A673 (cell line): ENCODE measurements at regions not wholly inside any gene's neighbourhood (a gene's known extent, or its start where the extent isn't known, plus 50 kb on each side); places are given as distances from the start of the nearest gene placed in this dataset.

Source experiments
- BruUV-seq: library from RNA; stranded (reverse); fragments of 400-500 nt; replicated peaks from 2 replicates; lab custom pipeline; 2021; lab: Mats Ljungman, UMichigan
- CTCF ChIA-PET: fragments of 300-600 bp; sonication (Branson Sonifier 250); formaldehyde crosslinking; loops from one replicate; lab custom pipeline; 2022; ENCODE audit warnings: antibody characterized with exemption; lab: Charles Lee
- POLR2A ChIA-PET: fragments of 300-600 bp; sonication (Branson Sonifier 250); formaldehyde crosslinking; loops from one replicate; lab custom pipeline; 2022; ENCODE audit warnings: antibody characterized with exemption; ENCODE audit not compliant: low non-redundant PET; lab: Charles Lee
- DNase-seq: peaks from one replicate; pipeline ENCODE4 v3.0.0-alpha.2; 2015; ENCODE audit warnings: low spot score
- H3K27ac ChIP-seq: fragments of 200-600 bp; sonication (generic); 2 replicates; pipeline ENCODE4 v1.5.1; 2016; ENCODE audit warnings: mixed run types, low read depth, mild to moderate bottlenecking, mixed read lengths, antibody characterized with exemption, low read length; ENCODE audit not compliant: poor library complexity, severe bottlenecking
- H3K27me3 ChIP-seq: fragments of 200-600 bp; sonication (generic); replicated peaks from 2 replicates; pipeline ENCODE4 v1.6.1; 2017; ENCODE audit warnings: mixed run types, low read depth, mild to moderate bottlenecking, mixed read lengths, antibody characterized with exemption, low read length; ENCODE audit not compliant: insufficient read depth, poor library complexity
- H3K36me3 ChIP-seq: fragments of 200-600 bp; sonication (generic); 2 replicates; pipeline ENCODE4 v1.6.1; 2016; ENCODE audit warnings: mixed run types, mild to moderate bottlenecking, mixed read lengths, antibody characterized with exemption, low read length; ENCODE audit not compliant: insufficient read depth, poor library complexity, severe bottlenecking
- H3K4me1 ChIP-seq: fragments of 200-600 bp; sonication (generic); 2 replicates; pipeline ENCODE4 v1.6.1; 2017; ENCODE audit warnings: mixed run types, mild to moderate bottlenecking, mixed read lengths, antibody characterized with exemption, low read length; ENCODE audit not compliant: insufficient read depth, poor library complexity, severe bottlenecking
- H3K4me3 ChIP-seq: fragments of 200-600 bp; sonication (generic); 2 replicates; pipeline ENCODE4 v1.5.1; 2016; ENCODE audit warnings: low read depth, mixed run types, mild to moderate bottlenecking, mixed read lengths, low read length; ENCODE audit not compliant: poor library complexity, severe bottlenecking
- H3K9me3 ChIP-seq: fragments of 200-600 bp; sonication (generic); 2 replicates; pipeline ENCODE4 v1.6.1; 2016; ENCODE audit warnings: mixed run types, low read depth, mild to moderate bottlenecking, mixed read lengths, antibody characterized with exemption, low read length; ENCODE audit not compliant: poor library complexity, severe bottlenecking
- EZH2 ChIP-seq: fragments of 200-600 bp; sonication (generic); IDR thresholded peaks from 2 replicates; pipeline ENCODE4 v1.6.1; 2017; ENCODE audit warnings: borderline replicate concordance, low read depth, mild to moderate bottlenecking, mixed read lengths, antibody characterized with exemption, low read length; ENCODE audit not compliant: poor library complexity, severe bottlenecking
- intact Hi-C: fragments of 100-400 bp; cut with micrococcal nuclease; formaldehyde crosslinking; loops from one replicate; pipeline ENCODE4 v1.10.0; 2022; ENCODE audit not compliant: unreplicated experiment
- TF ChIP-seq, protein P1 (sequence below): fragments of 300-800, 200-600 bp; sonication (generic); conservative IDR thresholded peaks from 2 replicates; pipeline ENCODE4 v1.5.1; 2017; ENCODE audit warnings: low read depth, mild to moderate bottlenecking, antibody characterized with exemption, low read length, moderate library complexity, mixed read lengths

DNA sequence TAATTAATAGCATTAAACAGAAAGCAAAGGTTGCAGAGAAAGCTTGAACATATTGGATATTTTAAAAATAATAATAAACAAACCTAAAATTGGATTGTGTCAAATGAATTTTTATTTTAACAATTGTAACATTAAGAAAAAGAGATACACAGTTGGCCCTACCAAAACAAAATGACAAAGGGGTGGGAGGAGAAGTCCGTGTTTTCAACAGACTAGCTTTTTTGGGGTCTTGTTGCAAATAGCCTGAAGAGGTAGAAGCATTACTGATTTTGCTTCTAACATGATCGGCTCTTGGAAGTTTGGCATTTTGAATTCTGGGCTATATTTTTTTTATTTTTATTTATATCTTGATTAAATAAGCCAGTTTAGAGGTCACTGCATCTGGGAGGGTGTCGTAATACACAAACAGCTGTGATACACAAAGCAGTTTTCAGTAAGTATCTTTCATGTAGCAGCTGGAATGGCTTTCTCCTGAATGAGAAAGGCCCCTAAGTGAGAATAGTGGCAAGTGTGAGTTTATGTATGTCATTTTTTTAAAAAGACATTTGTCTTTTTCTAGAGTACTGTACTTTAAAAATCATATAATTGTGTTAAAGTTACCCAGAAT lies 85.5 kb upstream of the ZNF217 start:
- H3K27ac ChIP-seq = peak overlapping the region; percentile 60
- TF ChIP-seq, protein P1, sequence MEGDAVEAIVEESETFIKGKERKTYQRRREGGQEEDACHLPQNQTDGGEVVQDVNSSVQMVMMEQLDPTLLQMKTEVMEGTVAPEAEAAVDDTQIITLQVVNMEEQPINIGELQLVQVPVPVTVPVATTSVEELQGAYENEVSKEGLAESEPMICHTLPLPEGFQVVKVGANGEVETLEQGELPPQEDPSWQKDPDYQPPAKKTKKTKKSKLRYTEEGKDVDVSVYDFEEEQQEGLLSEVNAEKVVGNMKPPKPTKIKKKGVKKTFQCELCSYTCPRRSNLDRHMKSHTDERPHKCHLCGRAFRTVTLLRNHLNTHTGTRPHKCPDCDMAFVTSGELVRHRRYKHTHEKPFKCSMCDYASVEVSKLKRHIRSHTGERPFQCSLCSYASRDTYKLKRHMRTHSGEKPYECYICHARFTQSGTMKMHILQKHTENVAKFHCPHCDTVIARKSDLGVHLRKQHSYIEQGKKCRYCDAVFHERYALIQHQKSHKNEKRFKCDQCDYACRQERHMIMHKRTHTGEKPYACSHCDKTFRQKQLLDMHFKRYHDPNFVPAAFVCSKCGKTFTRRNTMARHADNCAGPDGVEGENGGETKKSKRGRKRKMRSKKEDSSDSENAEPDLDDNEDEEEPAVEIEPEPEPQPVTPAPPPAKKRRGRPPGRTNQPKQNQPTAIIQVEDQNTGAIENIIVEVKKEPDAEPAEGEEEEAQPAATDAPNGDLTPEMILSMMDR = no peak; the same call in 1 of the 2 replicates
- no peak for TF ChIP-seq EZH2
- peaks cover 35% of the 10 kb centered on the region for H3K4me1 ChIP-seq
- H3K4me3 ChIP-seq = peak overlapping the region; percentile 24
- intact Hi-C loops = loop anchor here (5.0 kb wide), 2 partner anchors 82 to 148 kb away; no protein-coding TSS in a partner anchor
- H3K27me3 ChIP-seq = no peaks in the 10 kb centered on the region
- no peaks in the 10 kb centered on the region for H3K9me3 ChIP-seq
- no TSS peak for BruUV-seq
- POLR2A ChIA-PET = no interaction called here
- CTCF ChIA-PET = no interaction called here
- peak; percentile 41 for DNase-seq
- H3K36me3 ChIP-seq = no peaks in the 10 kb centered on the region

DNA sequence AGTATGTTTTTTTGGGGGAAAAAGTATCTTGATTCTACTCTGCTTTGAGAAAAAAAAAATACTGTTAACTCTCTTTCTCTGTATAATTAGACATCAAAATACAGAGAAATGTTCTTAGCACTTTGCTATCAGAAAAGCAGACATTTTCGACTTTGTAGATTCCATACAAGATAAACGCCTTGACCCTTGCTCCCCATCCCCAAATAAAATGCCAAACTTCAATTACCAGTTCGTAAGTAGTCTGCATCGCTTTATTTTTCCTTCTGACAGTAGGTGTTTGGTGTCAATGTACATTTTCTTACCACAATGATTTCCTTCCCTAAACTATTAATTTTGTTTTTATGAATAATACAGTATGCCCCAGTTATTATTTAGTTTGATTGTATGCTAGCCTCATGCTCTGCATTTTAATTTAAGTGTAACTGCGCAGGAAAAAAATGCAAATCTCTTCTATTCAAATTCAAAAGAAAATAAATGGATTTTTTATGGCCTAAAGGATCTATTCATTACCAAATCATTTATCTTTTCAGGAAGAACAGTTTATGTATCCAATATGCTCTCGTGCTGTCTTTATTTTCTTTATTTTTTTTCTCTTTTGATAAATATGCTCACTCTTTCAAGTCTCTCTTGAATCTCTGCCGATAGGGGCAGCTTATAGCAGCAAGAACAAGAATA lies 84.8 kb upstream of the ZNF217 start:
- intact Hi-C loops = loop anchor here (5.0 kb wide), 2 partner anchors 81 to 149 kb away; no protein-coding TSS in a partner anchor
- peak overlapping the region; percentile 24 for H3K4me3 ChIP-seq
- POLR2A ChIA-PET = no interaction called here

More for the DNA sequence above, 84.8 kb upstream of the ZNF217 start:
- BruUV-seq = no TSS peak
- Histone ChIP-seq H3K27ac (peak overlapping the region; percentile 60), H3K27me3 (no peaks in the 10 kb centered on the region), H3K36me3 (no peaks in the 10 kb centered on the region), H3K4me1 (peaks cover 35% of the 10 kb centered on the region), H3K9me3 (no peaks in the 10 kb centered on the region)
- peak; percentile 52 for DNase-seq
- no peak for TF ChIP-seq EZH2
- TF ChIP-seq, protein P1 = peak; percentile 53; the same call in 1 of the 2 replicates
- CTCF ChIA-PET = no interaction called here
